Suprapubic skin (tissue), 4 donors: ENCODE measurements at regions not wholly inside any gene's neighbourhood (a gene's known extent, or its start where the extent isn't known, plus 50 kb on each side); places are given as distances from the start of the nearest gene placed in this dataset.

Experiments
- CTCF ChIP-seq, 2 donors: fragments of 200-600 bp in 1 of 2; fragments of 450-650 bp in 1 of 2; sonication (generic) in 1 of 2; IDR thresholded peaks; one replicate each; pipeline ENCODE4 v1.5.1; 2016 to 2019; ENCODE audit warnings: antibody characterized with exemption in 2 of 2, mild to moderate bottlenecking in 1 of 2, moderate library complexity in 1 of 2
- EP300 ChIP-seq: sonication (generic); formaldehyde crosslinking; IDR thresholded peaks from one replicate; pipeline ENCODE4 v1.6.1; 2017; ENCODE audit warnings: antibody characterized with exemption
- POLR2A ChIP-seq, 2 donors: fragments of 450-650 bp; IDR thresholded peaks; one replicate each; pipeline ENCODE4 v1.6.1; 2017; ENCODE audit warnings: antibody characterized with exemption in 2 of 2, mild to moderate bottlenecking in 2 of 2, moderate library complexity in 2 of 2
- POLR2AphosphoS5 ChIP-seq, 3 donors: sonication (generic); formaldehyde crosslinking; IDR thresholded peaks; one replicate each; pipeline ENCODE4 v1.6.1; 2017; ENCODE audit warnings: antibody characterized with exemption in 3 of 3

- TF ChIP-seq POLR2AphosphoS5 (IDR thresholded peaks at IDR 0.05) (no peak), CTCF (IDR thresholded peaks at IDR 0.05) (no peak), POLR2A (IDR thresholded peaks at IDR 0.05) (no peak), EP300 (no peak)
These were observed 838.3 kb downstream of the TLE4 start for GRCh38 chr9:80410106-80410505.
